AG20443 (cell line): ENCODE measurements at regions not wholly inside any gene's neighbourhood (a gene's known extent, or its start where the extent isn't known, plus 50 kb on each side); places are given as distances from the start of the nearest gene placed in this dataset.
A peak's percentile ranks its signal among the peaks of the same experiment; 100 is the strongest.
"Not testable (repeated sequence)": the region's sequence is repeated elsewhere in the genome, so short reads cannot be mapped to it uniquely, and the experiment has no call there.

ENCODE experiments used
- DNase-seq: peaks from one replicate; pipeline ENCODE4 v3.0.0; 2012; ENCODE audit warnings: low spot score, mixed read lengths

GRCh38 chr11:129637473-129637872 lies 178.2 kb upstream of the TMEM45B start:
- no peak for DNase-seq

GRCh38 chr11:129637983-129638776 lies 177.5 kb upstream of the TMEM45B start:
- DNase-seq: no peak

GRCh38 chr11:129639300-129639699 lies 176.3 kb upstream of the TMEM45B start:
- peak; percentile 57 for DNase-seq

- DNase-seq: no peak
These were observed 175.0 kb upstream of the TMEM45B start for GRCh38 chr11:129640671-129641070.

- peak; percentile 35 for DNase-seq
These were observed 172.5 kb upstream of the TMEM45B start for GRCh38 chr11:129643031-129643721.

- no peak for DNase-seq
These were observed 171.3 kb upstream of the TMEM45B start for GRCh38 chr11:129644326-129644725.

GRCh38 chr11:129645943-129646342 lies 169.7 kb upstream of the TMEM45B start:
- no peak for DNase-seq

- not testable (repeated sequence) for DNase-seq
These were observed 165.6 kb upstream of the TMEM45B start for GRCh38 chr11:129650044-129650443.

- no peak for DNase-seq
These were observed 162.8 kb upstream of the TMEM45B start for GRCh38 chr11:129652835-129653234.

GRCh38 chr11:129655247-129655832 lies 160.3 kb upstream of the TMEM45B start:
- no peak for DNase-seq

GRCh38 chr11:129657866-129658525 lies 157.7 kb upstream of the TMEM45B start:
- no peak for DNase-seq

GRCh38 chr11:129658526-129658867 lies 157.2 kb upstream of the TMEM45B start:
- no peak for DNase-seq

- no peak for DNase-seq
These were observed 134.7 kb upstream of the TMEM45B start for GRCh38 chr11:129680907-129681306.

GRCh38 chr11:129681344-129682114 lies 134.1 kb upstream of the TMEM45B start:
- no peak for DNase-seq

- no peak for DNase-seq
These were observed 129.4 kb upstream of the TMEM45B start for GRCh38 chr11:129686269-129686668.

GRCh38 chr11:129691142-129691541 lies 124.5 kb upstream of the TMEM45B start:
- DNase-seq: no peak

GRCh38 chr11:129694538-129694937 lies 121.1 kb upstream of the TMEM45B start:
- DNase-seq: peak; percentile 8

- DNase-seq: peak; percentile 3
These were observed 120.7 kb upstream of the TMEM45B start for GRCh38 chr11:129694966-129695365.

- DNase-seq: peak; percentile 60
These were observed 119.9 kb upstream of the TMEM45B start for GRCh38 chr11:129695571-129696308.

- peak; percentile 6 for DNase-seq
These were observed 119.2 kb upstream of the TMEM45B start for GRCh38 chr11:129696309-129696989.

GRCh38 chr11:129698212-129698611 lies 117.4 kb upstream of the TMEM45B start:
- DNase-seq: peak; percentile 5
